Immature natural killer cell (primary cell): ENCODE measurements at regions not wholly inside any gene's neighbourhood (a gene's known extent, or its start where the extent isn't known, plus 50 kb on each side); places are given as distances from the start of the nearest gene placed in this dataset.

Experiments used
- DNase-seq, 3 donors: peaks; one replicate each; pipeline ENCODE4 v3.0.0; 2022; ENCODE audit warnings: mixed read lengths in 1 of 3
- H3K27ac Mint-ChIP-seq, 6 donors: one replicate each; pipeline ENCODE4 v1.8.0; 2020; ENCODE audit warnings: mixed read lengths in 6 of 6, mild to moderate bottlenecking in 5 of 6, inconsistent platforms in 4 of 6, moderate library complexity in 3 of 6
- H3K27me3 Mint-ChIP-seq, 3 donors: one replicate each; pipeline ENCODE4 v1.8.0; 2020 to 2021; ENCODE audit warnings: low read depth in 3 of 3, mild to moderate bottlenecking in 3 of 3, mixed read lengths in 3 of 3, moderate library complexity in 3 of 3, inconsistent platforms in 1 of 3
- H3K36me3 Mint-ChIP-seq, 3 donors: one replicate each; pipeline ENCODE4 v1.8.0; 2020; ENCODE audit warnings: mixed read lengths in 3 of 3, inconsistent platforms in 2 of 3, mild to moderate bottlenecking in 2 of 3
- H3K4me1 Mint-ChIP-seq, 2 donors: one replicate each; pipeline ENCODE4 v1.8.0; 2020; ENCODE audit warnings: inconsistent platforms in 2 of 2, mild to moderate bottlenecking in 2 of 2, mixed read lengths in 2 of 2, moderate library complexity in 1 of 2
- H3K4me3 Mint-ChIP-seq, 5 donors: one replicate each; pipeline ENCODE4 v1.8.0; 2020; ENCODE audit warnings: mild to moderate bottlenecking in 5 of 5, mixed read lengths in 5 of 5, inconsistent platforms in 3 of 5, moderate library complexity in 3 of 5
- H3K9me3 Mint-ChIP-seq, 6 donors: one replicate each; pipeline ENCODE4 v1.8.0; 2020; ENCODE audit warnings: mild to moderate bottlenecking in 6 of 6, mixed read lengths in 6 of 6, inconsistent platforms in 4 of 6, moderate library complexity in 3 of 6

DNA sequence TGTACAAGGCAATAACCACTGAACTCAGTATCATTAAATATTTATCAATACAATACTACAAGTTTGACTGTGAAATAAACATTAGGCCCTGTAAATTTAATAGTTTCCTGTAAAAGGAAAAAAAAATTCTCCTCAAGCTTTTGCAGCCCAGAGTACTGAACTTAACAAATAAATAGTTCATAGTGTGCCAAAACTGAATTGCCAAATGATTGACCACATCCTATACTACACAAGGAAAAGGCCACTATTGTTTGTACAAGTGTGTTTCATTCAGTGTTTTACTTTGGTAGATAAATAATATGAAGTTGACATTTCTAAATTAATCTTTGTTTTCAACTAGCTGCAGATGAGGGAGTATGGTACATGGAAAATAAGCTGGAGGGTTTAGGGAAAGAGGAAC, 379.6 kb downstream of the FLRT2 start:
- H3K9me3 Mint-ChIP-seq = peaks cover 0 to 1% (median 0%) of the 10 kb centered on the region in 6 donors
- H3K27me3 Mint-ChIP-seq = peaks cover 2% of the 10 kb centered on the region in 3 donors
- peaks cover 16 to 31% of the 10 kb centered on the region in 2 donors for H3K4me1 Mint-ChIP-seq
- no peak overlapping the region for H3K27ac Mint-ChIP-seq
- no peaks in the 10 kb centered on the region for H3K36me3 Mint-ChIP-seq
- no peak for DNase-seq
- H3K4me3 Mint-ChIP-seq = no peak overlapping the region

DNA sequence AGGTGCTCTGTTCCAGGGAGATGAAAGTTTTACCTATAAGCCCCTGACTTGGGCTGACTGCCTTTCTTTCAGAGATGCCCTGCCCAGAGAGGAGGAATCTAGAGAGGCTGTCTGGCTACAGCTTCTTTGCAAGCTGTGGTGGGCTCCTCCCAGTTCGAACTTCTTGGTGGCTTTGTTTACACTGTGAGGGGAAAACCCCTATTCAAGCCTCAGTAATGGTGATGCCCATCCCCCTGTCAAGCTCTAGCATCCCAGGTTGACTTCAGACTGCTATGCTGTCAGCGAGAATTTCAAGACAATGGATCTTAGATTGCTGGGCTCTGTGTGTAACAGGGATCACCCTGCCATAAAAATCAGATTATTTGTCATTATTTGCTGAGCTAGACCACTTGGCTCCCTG, 377.6 kb downstream of the FLRT2 start:
- Mint-ChIP-seq H3K4me1 (peaks cover 16 to 31% of the 10 kb centered on the region in 2 donors), H3K9me3 (peaks cover 0 to 2% (median 0%) of the 10 kb centered on the region in 6 donors), H3K36me3 (no peaks in the 10 kb centered on the region), H3K4me3 (no peak overlapping the region), H3K27me3 (peaks cover 2% of the 10 kb centered on the region in 3 donors), H3K27ac (no peak overlapping the region)
- DNase-seq = no peak

DNA sequence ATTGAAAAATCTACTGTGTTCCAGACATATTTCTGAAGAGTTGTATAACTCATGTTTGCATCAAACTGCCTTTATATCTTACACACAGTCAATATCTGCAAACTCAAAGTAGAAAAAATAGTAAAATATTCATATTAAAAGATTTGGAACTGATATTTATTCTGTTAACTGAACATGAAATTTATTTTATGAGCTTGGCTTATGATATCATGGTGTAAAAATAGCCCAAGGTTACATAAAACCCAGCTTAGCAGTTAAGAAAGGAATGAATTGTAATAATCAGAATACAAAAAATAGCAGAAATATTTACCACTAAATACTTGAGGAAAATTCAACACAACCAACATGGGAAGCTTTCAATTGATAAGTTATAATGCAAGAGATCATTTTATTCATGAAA, 367.9 kb downstream of the FLRT2 start:
- Mint-ChIP-seq H3K27ac (no peak overlapping the region), H3K4me3 (no peak overlapping the region), H3K36me3 (no peaks in the 10 kb centered on the region), H3K27me3 (peaks cover 0 to 4% (median 3%) of the 10 kb centered on the region in 3 donors), H3K9me3 (peaks cover 0 to 2% (median 0%) of the 10 kb centered on the region in 6 donors), H3K4me1 (peaks cover 0 to 10% of the 10 kb centered on the region in 2 donors)
- no peak for DNase-seq

DNA sequence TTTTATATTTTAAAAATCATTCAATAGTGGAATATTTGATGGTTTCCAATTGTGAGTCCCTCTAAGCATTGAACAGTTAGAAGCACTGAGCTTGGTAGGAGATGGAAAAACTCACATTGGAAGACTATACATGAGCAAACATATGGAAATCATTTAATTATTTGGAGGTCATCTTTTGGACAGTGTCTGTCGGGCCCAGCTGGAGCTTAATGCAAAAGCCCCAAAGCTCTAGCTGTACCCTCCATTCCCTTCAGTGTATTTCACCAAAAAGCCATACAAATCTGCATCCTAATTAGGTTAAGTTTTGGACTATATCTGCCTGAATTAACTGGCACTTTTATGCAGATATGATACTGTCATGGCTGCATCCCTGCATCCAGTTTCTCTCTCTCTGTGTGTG, 365.7 kb downstream of the FLRT2 start:
- no peaks in the 10 kb centered on the region for H3K36me3 Mint-ChIP-seq
- H3K27ac Mint-ChIP-seq = no peak overlapping the region
- no peak overlapping the region for H3K4me3 Mint-ChIP-seq
- no peak for DNase-seq
- peaks cover 0 to 10% of the 10 kb centered on the region in 2 donors for H3K4me1 Mint-ChIP-seq
- no peaks in the 10 kb centered on the region for H3K9me3 Mint-ChIP-seq
- H3K27me3 Mint-ChIP-seq = peaks cover 0 to 3% (median 0%) of the 10 kb centered on the region in 3 donors

DNA sequence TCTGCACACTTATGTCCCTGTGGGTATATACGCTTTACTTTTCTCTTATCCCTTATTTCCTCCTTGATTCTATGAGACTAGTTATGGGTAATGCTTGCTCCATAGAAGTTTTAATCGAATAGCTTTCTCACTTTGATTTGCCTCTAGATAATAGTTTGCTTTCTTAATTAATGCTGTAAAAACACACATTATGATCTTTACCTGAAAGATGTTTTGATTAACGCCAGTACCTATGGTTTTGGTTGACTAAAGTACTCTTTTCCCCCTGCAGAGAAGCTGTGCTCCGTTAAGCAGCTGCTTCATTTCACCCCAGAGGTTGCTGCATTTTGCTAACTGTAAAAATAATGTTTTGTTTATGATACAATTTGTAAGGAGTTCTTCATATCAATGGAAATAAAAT, 362.3 kb downstream of the FLRT2 start:
- Mint-ChIP-seq H3K36me3 (no peaks in the 10 kb centered on the region), H3K27me3 (peaks cover 0 to 3% (median 0%) of the 10 kb centered on the region in 3 donors), H3K4me3 (no peak overlapping the region), H3K27ac (no peak overlapping the region), H3K9me3 (no peaks in the 10 kb centered on the region), H3K4me1 (peaks cover 0 to 9% of the 10 kb centered on the region in 2 donors)
- no peak for DNase-seq

DNA sequence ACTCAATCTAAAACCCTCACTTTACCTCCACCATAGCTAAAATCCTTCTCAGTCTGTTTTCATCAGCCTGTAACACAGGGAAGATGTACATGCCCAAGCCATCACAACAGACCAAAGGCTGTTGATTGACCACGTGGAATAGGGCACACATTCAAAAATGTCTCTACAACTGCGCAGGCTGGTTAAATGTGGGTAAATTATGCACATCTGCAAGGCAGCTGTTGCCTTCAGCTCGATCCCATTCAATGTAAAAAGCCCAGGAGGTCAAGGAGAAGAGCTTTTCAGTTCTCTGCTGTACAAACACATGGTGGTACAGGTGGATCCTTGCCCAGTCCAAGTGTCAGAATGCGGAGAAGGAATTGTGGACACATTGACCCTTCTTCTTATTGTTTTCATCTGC, 354.0 kb downstream of the FLRT2 start:
- H3K27me3 Mint-ChIP-seq = peaks cover 0 to 2% (median 0%) of the 10 kb centered on the region in 3 donors
- no peak for DNase-seq
- H3K4me1 Mint-ChIP-seq = no peaks in the 10 kb centered on the region
- H3K9me3 Mint-ChIP-seq = peaks cover 0 to 2% (median 0%) of the 10 kb centered on the region in 6 donors
- H3K36me3 Mint-ChIP-seq = peaks cover 0 to 4% (median 0%) of the 10 kb centered on the region in 3 donors
- H3K4me3 Mint-ChIP-seq = no peak overlapping the region
- no peak overlapping the region for H3K27ac Mint-ChIP-seq

DNA sequence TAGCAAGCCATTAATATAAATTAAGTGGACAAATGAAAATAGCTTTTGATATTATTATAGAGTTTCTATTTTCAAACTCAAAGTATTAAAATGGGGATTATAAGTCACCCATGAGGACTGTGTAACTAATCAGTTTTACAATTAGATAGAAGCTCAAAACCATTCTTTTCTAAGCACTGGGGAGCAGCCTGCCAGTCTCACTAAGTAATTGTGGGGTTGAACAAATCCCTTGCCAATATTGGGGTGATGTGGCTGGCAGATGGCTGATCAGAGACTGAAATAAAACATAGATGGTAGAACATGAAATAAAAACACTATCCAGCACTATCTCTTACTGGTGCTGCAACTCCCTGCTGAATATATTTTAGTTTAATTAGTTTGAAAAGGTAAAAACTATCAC, 353.2 kb downstream of the FLRT2 start:
- H3K27ac Mint-ChIP-seq = no peak overlapping the region
- no peaks in the 10 kb centered on the region for H3K4me1 Mint-ChIP-seq
- H3K27me3 Mint-ChIP-seq = peaks cover 0 to 2% (median 0%) of the 10 kb centered on the region in 3 donors
- no peak overlapping the region for H3K4me3 Mint-ChIP-seq
- DNase-seq = no peak
- H3K9me3 Mint-ChIP-seq = peaks cover 0 to 2% (median 0%) of the 10 kb centered on the region in 6 donors
- peaks cover 0 to 4% (median 0%) of the 10 kb centered on the region in 3 donors for H3K36me3 Mint-ChIP-seq

DNA sequence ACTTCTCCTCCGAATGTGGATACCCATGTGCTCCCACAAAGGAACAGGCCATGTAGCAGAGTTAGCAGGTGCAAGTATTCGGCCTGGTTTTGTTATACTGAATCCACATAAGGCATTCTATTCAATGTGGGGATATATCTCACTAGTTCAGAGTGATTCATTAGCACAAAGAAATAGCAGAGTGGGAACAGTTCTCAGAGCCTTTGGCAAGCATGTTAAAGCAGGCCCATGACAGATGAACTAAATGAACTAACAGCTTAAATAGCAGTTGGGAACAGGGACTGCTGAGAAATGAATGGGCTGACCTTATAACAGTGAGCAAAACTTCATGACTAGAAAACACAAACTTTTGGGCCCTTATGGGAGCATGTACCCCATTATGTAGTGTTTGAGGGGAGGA, 352.0 kb downstream of the FLRT2 start:
- DNase-seq = no peak
- H3K36me3 Mint-ChIP-seq = peaks cover 0 to 4% (median 0%) of the 10 kb centered on the region in 3 donors
- H3K4me3 Mint-ChIP-seq = no peak overlapping the region

DNA sequence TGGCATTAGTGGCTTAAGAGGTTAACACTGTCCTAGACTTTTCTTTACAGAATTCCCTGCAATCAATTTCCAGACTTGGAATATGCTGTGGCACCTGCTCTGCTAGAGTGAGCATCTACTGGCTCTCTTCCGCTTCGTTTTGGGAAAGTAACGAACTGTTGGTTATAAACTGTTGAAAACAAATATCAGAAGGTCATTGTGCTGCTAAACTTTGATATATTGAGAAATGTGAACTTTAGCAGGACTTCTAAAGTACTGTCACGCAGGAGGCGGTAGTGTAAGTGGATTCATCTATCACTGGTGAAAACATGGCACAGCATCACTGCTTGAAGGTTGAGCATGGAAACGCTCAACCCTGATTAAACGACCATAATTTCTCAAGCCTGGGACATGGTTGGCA, 348.9 kb downstream of the FLRT2 start:
- no peak overlapping the region for H3K27ac Mint-ChIP-seq
- peaks cover 0 to 4% (median 0%) of the 10 kb centered on the region in 3 donors for H3K27me3 Mint-ChIP-seq
- no peak for DNase-seq
- peaks cover 0 to 2% (median 0%) of the 10 kb centered on the region in 6 donors for H3K9me3 Mint-ChIP-seq
- no peaks in the 10 kb centered on the region for H3K4me1 Mint-ChIP-seq
- H3K36me3 Mint-ChIP-seq = no peaks in the 10 kb centered on the region
- H3K4me3 Mint-ChIP-seq = no peak overlapping the region

More for the DNA sequence above, 352.0 kb downstream of the FLRT2 start:
- H3K27ac Mint-ChIP-seq = no peak overlapping the region
- H3K4me1 Mint-ChIP-seq = no peaks in the 10 kb centered on the region
- H3K9me3 Mint-ChIP-seq = peaks cover 0 to 2% (median 0%) of the 10 kb centered on the region in 6 donors
- H3K27me3 Mint-ChIP-seq = peaks cover 0 to 2% (median 0%) of the 10 kb centered on the region in 3 donors

DNA sequence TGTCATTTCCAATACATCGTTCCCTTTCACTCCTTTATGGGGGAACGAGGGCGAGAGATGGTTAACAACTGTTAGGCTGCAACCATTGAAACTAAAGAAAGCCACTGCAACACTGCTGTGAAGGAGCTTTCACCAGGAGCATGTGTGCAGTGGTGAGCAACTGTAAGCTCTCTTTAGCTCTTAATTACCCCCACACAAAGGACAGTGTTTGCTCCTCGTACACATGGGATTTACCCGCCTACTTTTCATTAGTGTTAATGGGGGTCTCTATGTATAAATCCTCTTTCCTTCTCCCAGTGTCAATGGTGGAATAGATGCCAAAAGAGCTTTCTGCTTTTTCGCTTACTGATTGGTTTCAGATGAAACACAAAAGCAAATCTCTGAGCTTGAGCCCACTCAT, 343.1 kb downstream of the FLRT2 start:
- H3K36me3 Mint-ChIP-seq = no peaks in the 10 kb centered on the region
- H3K27me3 Mint-ChIP-seq = peaks cover 0 to 7% (median 2%) of the 10 kb centered on the region in 3 donors
- no peaks in the 10 kb centered on the region for H3K4me1 Mint-ChIP-seq
- no peak for DNase-seq
- peaks cover 0 to 3% (median 0%) of the 10 kb centered on the region in 6 donors for H3K9me3 Mint-ChIP-seq
- H3K4me3 Mint-ChIP-seq = no peak overlapping the region
- no peak overlapping the region for H3K27ac Mint-ChIP-seq

DNA sequence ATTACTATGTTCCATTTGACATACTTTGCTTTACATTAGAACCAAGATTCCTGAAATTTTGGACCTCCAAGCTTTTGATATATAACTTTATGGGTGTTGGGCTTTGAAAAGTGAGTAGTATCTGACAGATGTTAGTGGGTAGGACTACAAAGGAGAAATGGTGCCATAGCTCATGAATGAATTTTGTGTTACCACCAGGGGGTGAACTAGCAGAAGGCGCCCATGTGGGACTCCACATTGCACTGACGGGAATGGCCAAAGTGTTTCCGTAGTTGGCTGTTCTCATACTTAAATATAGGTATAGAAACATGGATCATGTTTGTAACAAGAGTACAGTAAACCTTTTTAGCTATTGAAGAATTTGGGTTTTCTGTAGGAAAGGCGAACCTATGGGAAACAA, 337.5 kb downstream of the FLRT2 start:
- no peak for DNase-seq
- H3K36me3 Mint-ChIP-seq = no peaks in the 10 kb centered on the region
- H3K9me3 Mint-ChIP-seq = peaks cover 0 to 3% (median 0%) of the 10 kb centered on the region in 6 donors
- H3K4me3 Mint-ChIP-seq = no peak overlapping the region
- H3K27ac Mint-ChIP-seq = no peak overlapping the region
- peaks cover 2 to 4% (median 2%) of the 10 kb centered on the region in 3 donors for H3K27me3 Mint-ChIP-seq
- no peaks in the 10 kb centered on the region for H3K4me1 Mint-ChIP-seq

DNA sequence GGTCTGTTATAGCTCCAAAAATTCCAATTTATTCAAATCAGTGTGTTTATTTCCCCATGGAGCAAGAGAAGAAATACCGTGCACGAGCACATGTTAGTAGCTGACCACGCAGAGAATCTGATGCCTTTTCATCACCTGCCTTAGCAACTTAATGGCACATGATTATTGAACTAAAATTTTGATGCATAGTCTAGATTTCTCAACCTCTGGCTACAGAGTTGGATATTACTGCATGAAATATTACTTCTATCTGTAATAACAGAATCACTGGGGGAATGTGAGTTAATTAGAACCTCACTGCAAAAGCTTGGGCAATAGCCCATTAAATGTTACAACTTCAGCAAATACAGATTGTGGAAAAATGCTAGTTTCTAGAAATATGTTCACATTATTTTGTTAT, 335.8 kb downstream of the FLRT2 start:
- no peak for DNase-seq
- Mint-ChIP-seq H3K27me3 (peaks cover 0 to 2% (median 2%) of the 10 kb centered on the region in 3 donors), H3K27ac (no peak overlapping the region), H3K9me3 (no peaks in the 10 kb centered on the region), H3K36me3 (peaks cover 0 to 4% (median 0%) of the 10 kb centered on the region in 3 donors), H3K4me3 (no peak overlapping the region), H3K4me1 (no peaks in the 10 kb centered on the region)

DNA sequence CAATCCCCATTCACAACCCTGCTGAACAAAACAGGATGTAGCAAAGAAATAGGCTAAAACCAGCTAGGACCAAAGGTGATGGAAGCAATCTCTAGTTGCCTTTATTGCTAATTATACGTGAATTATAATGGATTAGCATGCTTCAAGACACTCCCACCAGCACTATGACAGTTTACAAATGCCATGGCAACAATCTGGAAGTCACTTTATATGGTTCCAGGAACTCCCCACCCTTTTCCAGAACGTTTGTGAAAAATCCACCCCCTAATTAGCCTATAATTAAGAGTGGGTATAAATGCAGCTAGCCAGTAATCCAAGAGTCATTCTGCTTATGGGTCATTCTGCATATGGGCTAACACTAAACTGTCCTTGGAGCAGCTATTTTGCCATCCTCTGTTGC, 328.7 kb downstream of the FLRT2 start:
- Mint-ChIP-seq H3K27me3 (peaks cover 2 to 4% (median 3%) of the 10 kb centered on the region in 3 donors), H3K27ac (no peak overlapping the region), H3K4me3 (no peak overlapping the region), H3K4me1 (no peaks in the 10 kb centered on the region), H3K36me3 (peaks cover 0 to 4% (median 0%) of the 10 kb centered on the region in 3 donors), H3K9me3 (no peaks in the 10 kb centered on the region)
- no peak for DNase-seq

DNA sequence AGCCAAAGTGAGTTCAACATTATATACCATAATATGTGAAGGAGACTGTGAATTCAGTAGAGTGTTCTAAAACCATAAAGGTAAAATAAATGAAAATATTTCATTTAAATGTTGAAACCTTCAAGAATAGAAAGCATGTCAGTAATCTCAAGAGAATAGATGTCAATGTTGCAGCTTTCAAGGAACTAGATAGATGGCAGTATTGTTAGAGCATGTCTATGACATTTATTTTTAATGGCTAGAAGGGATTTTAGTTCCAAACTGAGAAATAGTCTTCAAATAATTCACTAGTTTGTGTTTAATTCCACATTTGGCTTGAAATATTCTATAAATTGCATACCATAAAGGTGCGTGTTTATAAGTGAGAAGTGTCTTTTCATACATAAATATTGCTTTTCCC, 326.5 kb downstream of the FLRT2 start:
- no peak for DNase-seq
- no peak overlapping the region for H3K4me3 Mint-ChIP-seq
- no peaks in the 10 kb centered on the region for H3K9me3 Mint-ChIP-seq
- peaks cover 1 to 3% of the 10 kb centered on the region in 2 donors for H3K4me1 Mint-ChIP-seq
- peaks cover 0 to 4% (median 3%) of the 10 kb centered on the region in 3 donors for H3K27me3 Mint-ChIP-seq
- no peaks in the 10 kb centered on the region for H3K36me3 Mint-ChIP-seq
- H3K27ac Mint-ChIP-seq = no peak overlapping the region

DNA sequence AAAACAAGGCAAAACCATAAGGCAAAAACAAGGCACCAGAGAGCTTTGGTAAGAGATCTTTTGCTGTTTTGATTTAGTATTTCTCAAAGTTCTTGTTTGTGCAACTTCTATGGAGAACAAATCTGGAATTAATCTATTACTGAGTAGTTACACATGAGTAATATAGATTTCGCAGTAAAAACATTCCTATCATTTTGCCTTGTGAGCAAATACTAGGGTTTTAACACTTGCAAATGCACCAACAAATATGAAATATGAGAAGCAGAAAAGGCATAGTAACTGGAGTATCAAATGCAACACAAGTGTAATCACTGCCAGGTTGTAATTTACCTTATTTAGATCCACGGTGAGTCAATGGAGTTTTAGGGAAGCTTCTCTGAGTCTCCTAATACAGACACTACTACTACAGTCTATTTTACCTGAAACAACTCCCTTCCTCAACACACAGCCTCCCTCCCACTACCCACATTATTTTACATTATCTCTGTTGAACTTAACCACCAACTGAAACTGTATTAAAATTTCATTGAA, 324.1 kb downstream of the FLRT2 start:
- Mint-ChIP-seq H3K9me3 (no peaks in the 10 kb centered on the region), H3K27me3 (peaks cover 0 to 3% (median 0%) of the 10 kb centered on the region in 3 donors), H3K36me3 (no peaks in the 10 kb centered on the region), H3K4me3 (no peak overlapping the region), H3K4me1 (peaks cover 6 to 12% of the 10 kb centered on the region in 2 donors), H3K27ac (no peak overlapping the region)
- no peak for DNase-seq
